22Rv1 (cell line): ENCODE measurements at regions not wholly inside any gene's neighbourhood (a gene's known extent, or its start where the extent isn't known, plus 50 kb on each side); places are given as distances from the start of the nearest gene placed in this dataset.

ENCODE experiments used
- ZFX ChIP-seq: fragments of 450-650 bp; IDR thresholded peaks from 2 replicates; pipeline ENCODE4 v1.6.1; 2017; ENCODE audit warnings: antibody characterized with exemption, borderline replicate concordance
- TF ChIP-seq, protein P1 (sequence below): fragments of 450-650 bp; IDR thresholded peaks from 2 replicates; pipeline ENCODE4 v1.5.1; 2017; ENCODE audit warnings: mild to moderate bottlenecking

DNA sequence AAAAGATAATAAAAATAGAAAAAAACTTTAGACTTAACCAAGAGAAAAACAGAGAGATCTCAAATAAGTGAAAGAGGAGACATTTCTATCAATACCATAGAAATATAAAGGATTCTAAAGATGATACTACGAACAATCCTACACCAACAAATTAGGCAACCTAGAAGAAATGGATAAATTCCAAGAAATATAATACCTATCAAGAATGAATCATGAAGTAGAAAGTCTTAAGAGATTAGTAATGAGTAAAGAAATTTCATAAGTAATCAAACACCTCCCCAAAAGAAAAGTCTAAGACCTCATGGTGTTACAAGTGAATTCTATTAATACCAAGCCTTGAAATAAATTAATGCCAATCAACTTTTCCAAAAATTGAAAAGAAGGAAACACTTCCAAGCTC is 1584.5 kb upstream of the MIR17HG start:
- TF ChIP-seq, protein P1, sequence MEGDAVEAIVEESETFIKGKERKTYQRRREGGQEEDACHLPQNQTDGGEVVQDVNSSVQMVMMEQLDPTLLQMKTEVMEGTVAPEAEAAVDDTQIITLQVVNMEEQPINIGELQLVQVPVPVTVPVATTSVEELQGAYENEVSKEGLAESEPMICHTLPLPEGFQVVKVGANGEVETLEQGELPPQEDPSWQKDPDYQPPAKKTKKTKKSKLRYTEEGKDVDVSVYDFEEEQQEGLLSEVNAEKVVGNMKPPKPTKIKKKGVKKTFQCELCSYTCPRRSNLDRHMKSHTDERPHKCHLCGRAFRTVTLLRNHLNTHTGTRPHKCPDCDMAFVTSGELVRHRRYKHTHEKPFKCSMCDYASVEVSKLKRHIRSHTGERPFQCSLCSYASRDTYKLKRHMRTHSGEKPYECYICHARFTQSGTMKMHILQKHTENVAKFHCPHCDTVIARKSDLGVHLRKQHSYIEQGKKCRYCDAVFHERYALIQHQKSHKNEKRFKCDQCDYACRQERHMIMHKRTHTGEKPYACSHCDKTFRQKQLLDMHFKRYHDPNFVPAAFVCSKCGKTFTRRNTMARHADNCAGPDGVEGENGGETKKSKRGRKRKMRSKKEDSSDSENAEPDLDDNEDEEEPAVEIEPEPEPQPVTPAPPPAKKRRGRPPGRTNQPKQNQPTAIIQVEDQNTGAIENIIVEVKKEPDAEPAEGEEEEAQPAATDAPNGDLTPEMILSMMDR: no peak
- TF ChIP-seq ZFX: no peak
